K562 (cell line): ENCODE measurements at regions not wholly inside any gene's neighbourhood (a gene's known extent, or its start where the extent isn't known, plus 50 kb on each side); places are given as distances from the start of the nearest gene placed in this dataset.

Source experiments
- CTCF ChIP-seq, 3 experiments: IDR thresholded peaks in 2 of 3; conservative IDR thresholded peaks in 1 of 3; 2 replicates each; pipeline ENCODE4 v1.5.1; 2011 to 2012; ENCODE audit warnings: low read length in 3 of 3, mild to moderate bottlenecking in 3 of 3, control low read depth in 2 of 3, improper control_type of control experiment in 1 of 3, inconsistent platforms in 1 of 3, low read depth in 1 of 3, mixed read lengths in 1 of 3, moderate library complexity in 1 of 3; ENCODE audit not compliant: insufficient read depth in 2 of 3
- EP300 ChIP-seq: IDR thresholded peaks from 2 replicates; pipeline ENCODE4 v1.6.1; 2012; ENCODE audit warnings: low read length, improper control_type of control experiment
- MCM5 ChIP-seq: fragments of 450-650 bp; IDR thresholded peaks from 2 replicates; pipeline ENCODE4 v1.6.1; 2016; ENCODE audit warnings: low read depth
- MNT ChIP-seq, 2 experiments: fragments of 450-650 bp; conservative IDR thresholded peaks; 2 replicates each; pipeline ENCODE4 v1.6.1; 2017; ENCODE audit warnings: mild to moderate bottlenecking in 2 of 2, moderate library complexity in 2 of 2
- RAD51 ChIP-seq: fragments of 450-650 bp; IDR thresholded peaks from 2 replicates; pipeline ENCODE4 v1.7.1; 2016; ENCODE audit warnings: low read depth, mild to moderate bottlenecking, borderline replicate concordance
- SOX6 ChIP-seq: fragments of 450-650 bp; IDR thresholded peaks from 2 replicates; pipeline ENCODE4 v1.6.1; 2014; ENCODE audit warnings: mild to moderate bottlenecking
- TAF1 ChIP-seq: IDR thresholded peaks from 2 replicates; pipeline ENCODE4 v1.6.1; 2011; ENCODE audit warnings: mild to moderate bottlenecking, low read length, moderate library complexity; ENCODE audit not compliant: insufficient read depth, control insufficient read depth, severe bottlenecking; ENCODE audit errors: extremely low read depth
- TFAM ChIP-seq: fragments of 250-450 bp; sonication (Bioruptor Pico); conservative IDR thresholded peaks from 2 replicates; pipeline ENCODE4 v1.5.0; 2021; ENCODE audit warnings: mild to moderate bottlenecking, moderate library complexity
- ZNF830 ChIP-seq: fragments of 250-450 bp; sonication (Bioruptor Pico); IDR thresholded peaks from 2 replicates; pipeline ENCODE4 v1.5.0; 2021; ENCODE audit warnings: mild to moderate bottlenecking
- TF ChIP-seq, protein P1 (sequence below): fragments of 450-650 bp; IDR thresholded peaks from 2 replicates; pipeline ENCODE4 v1.6.1; 2016; ENCODE audit warnings: antibody characterized with exemption

- no peak for TF ChIP-seq RAD51
- no peak for TF ChIP-seq CTCF (IDR thresholded peaks at IDR 0.05 in 2 of 3, conservative IDR thresholded peaks at IDR 0.05 in 1 of 3; ENCODE audit: insufficient read depth in 2 of 3, low read depth in 1 of 3, low read length in 3 of 3)
- TF ChIP-seq SOX6: no peak
- TF ChIP-seq ZNF830 (CRISPR knock-in tag): no peak
- TF ChIP-seq TFAM (CRISPR knock-in tag): no peak
- TF ChIP-seq MNT (conservative IDR thresholded peaks at IDR 0.05): no peak
- TF ChIP-seq MCM5: no peak
- TF ChIP-seq EP300: no peak
- TF ChIP-seq, protein P1, sequence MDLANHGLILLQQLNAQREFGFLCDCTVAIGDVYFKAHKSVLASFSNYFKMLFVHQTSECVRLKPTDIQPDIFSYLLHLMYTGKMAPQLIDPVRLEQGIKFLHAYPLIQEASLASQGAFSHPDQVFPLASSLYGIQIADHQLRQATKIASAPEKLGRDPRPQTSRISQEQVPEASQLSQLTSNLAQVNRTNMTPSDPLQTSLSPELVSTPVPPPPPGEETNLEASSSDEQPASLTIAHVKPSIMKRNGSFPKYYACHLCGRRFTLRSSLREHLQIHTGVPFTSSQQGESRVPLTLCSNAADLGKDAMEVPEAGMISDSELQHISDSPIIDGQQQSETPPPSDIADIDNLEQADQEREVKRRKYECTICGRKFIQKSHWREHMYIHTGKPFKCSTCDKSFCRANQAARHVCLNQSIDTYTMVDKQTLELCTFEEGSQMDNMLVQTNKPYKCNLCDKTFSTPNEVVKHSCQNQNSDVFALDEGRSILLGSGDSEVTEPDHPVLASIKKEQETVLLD: no peak
- no peak for TF ChIP-seq TAF1
Measured at GRCh38 chr2:41066168-41066567, 614.3 kb upstream of the SLC8A1 start.
